HG02943 (cell line): ENCODE measurements at regions not wholly inside any gene's neighbourhood (a gene's known extent, or its start where the extent isn't known, plus 50 kb on each side); places are given as distances from the start of the nearest gene placed in this dataset.
"Not testable (repeated sequence)": the region's sequence is repeated elsewhere in the genome, so short reads cannot be mapped to it uniquely, and the experiment has no call there.

ENCODE experiments used
- ATAC-seq: cut with Tn5 transposase; IDR thresholded peaks from one replicate; pipeline ENCODE4 v1.9.1; 2021; ENCODE audit warnings: mild to moderate bottlenecking, low read depth, moderate library complexity; ENCODE audit not compliant: unreplicated experiment

GRCh38 chr12:124675881-124676713, 108.7 kb upstream of the NCOR2 start:
- no peak for ATAC-seq

GRCh38 chr12:124674937-124675336, 107.5 kb upstream of the NCOR2 start:
- no peak for ATAC-seq

- ATAC-seq, result no peak
These were observed 106.6 kb upstream of the NCOR2 start for GRCh38 chr12:124673801-124674617.

GRCh38 chr12:124669271-124669721, 101.9 kb upstream of the NCOR2 start:
- ATAC-seq, result not testable (repeated sequence)

GRCh38 chr12:124668602-124669001, 101.2 kb upstream of the NCOR2 start:
- no peak for ATAC-seq

GRCh38 chr12:124667506-124668326, 100.3 kb upstream of the NCOR2 start:
- no peak for ATAC-seq

- ATAC-seq, result no peak
These were observed 99.4 kb upstream of the NCOR2 start for GRCh38 chr12:124666722-124667259.

GRCh38 chr12:124665511-124665910, 98.1 kb upstream of the NCOR2 start:
- ATAC-seq, result no peak

- ATAC-seq, result no peak
These were observed 97.1 kb upstream of the NCOR2 start for GRCh38 chr12:124664395-124665111.

- ATAC-seq, result no peak
These were observed 96.5 kb upstream of the NCOR2 start for GRCh38 chr12:124663771-124664366.

- no peak for ATAC-seq
These were observed 95.8 kb upstream of the NCOR2 start for GRCh38 chr12:124663206-124663605.

- ATAC-seq, result no peak
These were observed 93.9 kb upstream of the NCOR2 start for GRCh38 chr12:124661341-124661740.

- no peak for ATAC-seq
These were observed 93.4 kb upstream of the NCOR2 start for GRCh38 chr12:124660851-124661250.

- no peak for ATAC-seq
These were observed 91.5 kb upstream of the NCOR2 start for GRCh38 chr12:124658806-124659402.

- no peak for ATAC-seq
These were observed 90.9 kb upstream of the NCOR2 start for GRCh38 chr12:124658302-124658701.

GRCh38 chr12:124656947-124657434, 89.6 kb upstream of the NCOR2 start:
- no peak for ATAC-seq

GRCh38 chr12:124655698-124656516, 88.5 kb upstream of the NCOR2 start:
- ATAC-seq, result no peak
